ENCODE measurements at regions not wholly inside any gene's neighbourhood (a gene's known extent, or its start where the extent isn't known, plus 50 kb on each side); places are given as distances from the start of the nearest gene placed in this dataset.

DNA sequence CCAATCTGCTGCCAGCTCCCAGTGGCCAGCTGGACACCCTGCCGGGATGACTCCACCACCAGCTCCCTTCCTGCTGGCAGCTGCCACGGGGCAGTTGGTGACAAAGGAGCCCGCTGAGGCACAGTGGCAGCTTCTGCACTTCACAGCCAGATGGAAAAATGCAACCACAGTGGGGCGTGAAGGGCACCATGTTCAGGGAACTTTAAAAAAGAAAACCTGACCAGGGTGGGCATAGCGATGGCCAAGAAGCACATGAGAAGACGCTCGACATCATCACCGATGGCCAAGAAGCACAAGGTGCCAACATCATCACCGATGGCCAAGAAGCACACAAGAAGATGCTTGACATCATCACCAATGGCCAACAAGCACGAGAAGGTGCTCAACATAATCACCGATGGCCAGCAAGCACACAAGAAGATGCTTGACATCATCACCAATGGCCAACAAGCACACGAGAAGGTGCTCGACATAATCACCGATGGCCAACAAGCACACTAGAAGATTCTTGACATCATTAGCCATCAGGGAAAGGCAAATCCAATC, 243.5 kb downstream of the EIPR1 start:
- TF ChIP-seq EZH2 (IDR thresholded peaks at IDR 0.05; ENCODE audit: borderline replicate concordance) (no peak), EZH2phosphoT487 (IDR thresholded peaks at IDR 0.05; ENCODE audit: low read depth, severe bottlenecking, unreplicated experiment) (no peak), CTCF (IDR thresholded peaks at IDR 0.05; ENCODE audit: poor library complexity) (no peak)
- no peaks in the 10 kb centered on the region for H3K36me3 ChIP-seq (replicated peaks; ENCODE audit: insufficient read depth, low read depth)
- no peak overlapping the region for H3K4me3 ChIP-seq
- H3K79me2 ChIP-seq = no peaks in the 10 kb centered on the region
- no peaks in the 10 kb centered on the region for H3K9me2 ChIP-seq (replicated peaks; ENCODE audit: insufficient read depth)
- H3K27me3 ChIP-seq = no peaks in the 10 kb centered on the region
- H2AFZ ChIP-seq = no peak overlapping the region
- no peak overlapping the region for H3K27ac ChIP-seq
- DNase-seq (ENCODE audit: low spot score) = no peak
- H3K4me1 ChIP-seq (ENCODE audit: insufficient read depth) = peaks cover 6% of the 10 kb centered on the region
- no peaks in the 10 kb centered on the region for H3K9me3 ChIP-seq (ENCODE audit: low read depth)
- H4K20me1 ChIP-seq (ENCODE audit: insufficient read depth, poor library complexity, severe bottlenecking) = no peaks in the 10 kb centered on the region
- no peak overlapping the region for H3K4me2 ChIP-seq
- 95% methylated on average over 14 of the region's 14 CpGs for WGBS (ENCODE audit: low lambda C conversion rate, missing lambda C conversion rate)

DNA sequence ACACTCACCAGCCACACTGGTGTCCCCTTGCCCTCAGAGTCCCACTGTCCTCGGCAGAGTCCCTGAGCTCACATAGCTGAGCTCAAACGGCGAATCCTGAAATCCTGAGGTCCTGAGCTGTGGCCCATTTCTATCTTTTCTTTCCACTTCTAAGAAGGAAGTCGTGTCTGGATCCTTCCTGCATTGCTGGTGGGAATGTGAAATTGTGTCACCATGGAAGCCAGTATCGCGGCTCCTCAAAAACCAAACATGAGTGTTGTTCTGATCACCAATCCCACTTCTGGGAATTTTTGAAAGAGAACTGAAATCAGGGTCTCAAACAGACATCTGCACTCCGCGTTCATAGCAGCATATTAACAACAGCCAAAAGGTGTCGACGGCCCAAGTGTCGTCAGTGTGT, 244.7 kb downstream of the EIPR1 start:
- H2AFZ ChIP-seq = no peak overlapping the region
- H3K4me2 ChIP-seq = no peak overlapping the region
- no peak for DNase-seq (ENCODE audit: low spot score)
- H3K27ac ChIP-seq = no peak overlapping the region
- H4K20me1 ChIP-seq (ENCODE audit: insufficient read depth, poor library complexity, severe bottlenecking) = no peaks in the 10 kb centered on the region
- no peaks in the 10 kb centered on the region for H3K79me2 ChIP-seq
- peaks cover 7% of the 10 kb centered on the region for H3K4me1 ChIP-seq (ENCODE audit: insufficient read depth)
- no peaks in the 10 kb centered on the region for H3K9me2 ChIP-seq (replicated peaks; ENCODE audit: insufficient read depth)
- H3K4me3 ChIP-seq = no peak overlapping the region
- no peaks in the 10 kb centered on the region for H3K36me3 ChIP-seq (replicated peaks; ENCODE audit: insufficient read depth, low read depth)
- TF ChIP-seq CTCF (IDR thresholded peaks at IDR 0.05; ENCODE audit: poor library complexity) (no peak), EZH2phosphoT487 (IDR thresholded peaks at IDR 0.05; ENCODE audit: low read depth, severe bottlenecking, unreplicated experiment) (no peak), EZH2 (IDR thresholded peaks at IDR 0.05; ENCODE audit: borderline replicate concordance) (no peak)
- no peaks in the 10 kb centered on the region for H3K27me3 ChIP-seq
- WGBS (ENCODE audit: low lambda C conversion rate, missing lambda C conversion rate) = 88% methylated on average over 11 of the region's 11 CpGs
- H3K9me3 ChIP-seq (ENCODE audit: low read depth) = no peaks in the 10 kb centered on the region

DNA sequence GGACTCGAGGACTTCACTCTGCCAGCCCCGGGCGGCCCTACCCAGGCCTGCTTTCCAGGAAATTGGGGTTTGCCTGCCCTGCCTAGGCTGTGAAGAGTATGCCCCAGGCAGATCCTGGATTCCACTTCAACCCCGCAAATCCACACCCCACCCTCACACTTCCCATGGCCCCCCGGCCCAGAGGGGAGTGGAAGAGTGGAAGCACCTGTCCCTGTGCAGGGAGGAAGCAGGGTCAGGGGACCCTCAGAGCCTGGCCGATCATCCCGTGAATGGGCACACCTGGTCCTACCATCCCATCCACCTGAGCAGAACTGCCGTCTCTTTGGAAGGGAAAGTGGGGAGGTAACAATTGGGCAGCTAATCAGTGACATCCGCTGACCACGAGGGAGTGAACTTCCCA, 245.2 kb downstream of the EIPR1 start:
- H3K27ac ChIP-seq = no peak overlapping the region
- peaks cover 11% of the 10 kb centered on the region for H3K4me1 ChIP-seq (ENCODE audit: insufficient read depth)
- DNase-seq (ENCODE audit: low spot score) = no peak
- no peaks in the 10 kb centered on the region for H4K20me1 ChIP-seq (ENCODE audit: insufficient read depth, poor library complexity, severe bottlenecking)
- H3K27me3 ChIP-seq = no peaks in the 10 kb centered on the region
- H3K4me2 ChIP-seq = no peak overlapping the region
- H3K9me2 ChIP-seq (replicated peaks; ENCODE audit: insufficient read depth) = no peaks in the 10 kb centered on the region
- no peak overlapping the region for H3K4me3 ChIP-seq
- no peak for TF ChIP-seq EZH2 (IDR thresholded peaks at IDR 0.05; ENCODE audit: borderline replicate concordance)
- no peak for TF ChIP-seq EZH2phosphoT487 (IDR thresholded peaks at IDR 0.05; ENCODE audit: low read depth, severe bottlenecking, unreplicated experiment)
- no peak for TF ChIP-seq CTCF (IDR thresholded peaks at IDR 0.05; ENCODE audit: poor library complexity)
- no peaks in the 10 kb centered on the region for H3K79me2 ChIP-seq
- no peaks in the 10 kb centered on the region for H3K36me3 ChIP-seq (replicated peaks; ENCODE audit: insufficient read depth, low read depth)
- 89% methylated on average over 10 of the region's 10 CpGs for WGBS (ENCODE audit: low lambda C conversion rate, missing lambda C conversion rate)
- H2AFZ ChIP-seq = no peak overlapping the region
- no peaks in the 10 kb centered on the region for H3K9me3 ChIP-seq (ENCODE audit: low read depth)
